HG03025 (cell line): ENCODE measurements at regions not wholly inside any gene's neighbourhood (a gene's known extent, or its start where the extent isn't known, plus 50 kb on each side); places are given as distances from the start of the nearest gene placed in this dataset.
"Not testable (repeated sequence)": the region's sequence is repeated elsewhere in the genome, so short reads cannot be mapped to it uniquely, and the experiment has no call there.

ENCODE experiments used
- ATAC-seq: cut with Tn5 transposase; IDR thresholded peaks from one replicate; pipeline ENCODE4 v1.9.1; 2021; ENCODE audit warnings: mild to moderate bottlenecking, moderate library complexity; ENCODE audit not compliant: unreplicated experiment, low FRiP score

GRCh38 chr1:177650947-177651346 is 318.9 kb downstream of the SEC16B start:
- ATAC-seq: no peak

GRCh38 chr1:177648731-177649265 is 321.1 kb downstream of the SEC16B start:
- ATAC-seq: no peak

GRCh38 chr1:177648138-177648537 is 321.7 kb downstream of the SEC16B start:
- ATAC-seq: no peak

- ATAC-seq: no peak
Measured at GRCh38 chr1:177646757-177647730, 322.8 kb downstream of the SEC16B start.

- no peak for ATAC-seq
Measured at GRCh38 chr1:177645491-177646190, 324.2 kb downstream of the SEC16B start.

- ATAC-seq: no peak
Measured at GRCh38 chr1:177640687-177641086, 329.2 kb downstream of the SEC16B start.

GRCh38 chr1:177634151-177634550 is 335.7 kb downstream of the SEC16B start:
- ATAC-seq: not testable (repeated sequence)

- no peak for ATAC-seq
Measured at GRCh38 chr1:177632923-177633615, 336.8 kb downstream of the SEC16B start.

- ATAC-seq: no peak
Measured at GRCh38 chr1:177631770-177632169, 338.1 kb downstream of the SEC16B start.

- ATAC-seq: no peak
Measured at GRCh38 chr1:177629526-177629925, 340.3 kb downstream of the SEC16B start.

- ATAC-seq: no peak
Measured at GRCh38 chr1:177627148-177627910, 342.5 kb downstream of the SEC16B start.

GRCh38 chr1:177620636-177621190 is 349.1 kb downstream of the SEC16B start:
- ATAC-seq: no peak

- no peak for ATAC-seq
Measured at GRCh38 chr1:177615251-177615650, 354.6 kb downstream of the SEC16B start.

GRCh38 chr1:177611402-177611801 is 358.5 kb downstream of the SEC16B start:
- ATAC-seq: no peak

GRCh38 chr1:177609953-177610352 is 359.9 kb downstream of the SEC16B start:
- ATAC-seq: no peak

GRCh38 chr1:177600936-177601335 is 368.9 kb downstream of the SEC16B start:
- ATAC-seq: no peak

- no peak for ATAC-seq
Measured at GRCh38 chr1:177600321-177600720, 369.5 kb downstream of the SEC16B start.

GRCh38 chr1:177597393-177597792 is 372.5 kb downstream of the SEC16B start:
- ATAC-seq: no peak

- ATAC-seq: no peak
Measured at GRCh38 chr1:177596485-177596884, 373.4 kb downstream of the SEC16B start.

GRCh38 chr1:177593105-177593504 is 376.8 kb downstream of the SEC16B start:
- no peak for ATAC-seq
